ENCODE measurements at regions not wholly inside any gene's neighbourhood (a gene's known extent, or its start where the extent isn't known, plus 50 kb on each side); places are given as distances from the start of the nearest gene placed in this dataset.

- Histone ChIP-seq H4K91ac (ENCODE audit: low read length) (no peak overlapping the region), H2BK15ac (ENCODE audit: low read depth, poor library complexity, severe bottlenecking) (no peak overlapping the region), H3K27me3 (ENCODE audit: control insufficient read depth in 1 of 2, insufficient read depth in 1 of 2, low read length in 2 of 2) (no peaks in the 10 kb centered on the region), H3K18ac (ENCODE audit: low read depth in 1 of 2, low read length in 2 of 2) (no peak overlapping the region), H2AFZ (ENCODE audit: low read depth, low read length) (no peak overlapping the region), H3K4me2 (ENCODE audit: low read length, poor library complexity, severe bottlenecking) (no peak overlapping the region), H2BK120ac (ENCODE audit: low read depth, low read length) (no peak overlapping the region), H3K4ac (ENCODE audit: low read depth in 1 of 2, low read length in 2 of 2) (no peak overlapping the region), H3K36me3 (ENCODE audit: control insufficient read depth in 1 of 2, insufficient read depth in 2 of 2, low read depth in 1 of 2, low read length in 2 of 2) (no peaks in the 10 kb centered on the region), H3K4me1 (ENCODE audit: control insufficient read depth, insufficient read depth, low read depth, low read length) (no peaks in the 10 kb centered on the region), H4K8ac (ENCODE audit: low read length) (no peak overlapping the region), H3K4me3 (ENCODE audit: insufficient read depth in 1 of 2, low read depth in 1 of 2, low read length in 2 of 2) (no peak overlapping the region), H3K9ac (ENCODE audit: low read length) (no peak overlapping the region), H2BK5ac (ENCODE audit: low read depth, low read length, poor library complexity, severe bottlenecking) (no peak overlapping the region), H2BK12ac (ENCODE audit: low read length in 2 of 2) (no peak overlapping the region), H3K27ac (ENCODE audit: low read length, poor library complexity, severe bottlenecking) (no peak overlapping the region), H2AK5ac (ENCODE audit: low read length, severe bottlenecking) (no peak overlapping the region), H3K9me3 (ENCODE audit: control insufficient read depth, low read length) (no peaks in the 10 kb centered on the region), H3K79me1 (replicated peaks; ENCODE audit: low read length, poor library complexity, severe bottlenecking) (no peaks in the 10 kb centered on the region), H3K14ac (ENCODE audit: low read length in 2 of 2) (no peak overlapping the region), H3K23ac (ENCODE audit: low read length in 2 of 2) (no peak overlapping the region)
- WGBS = 90% methylated on average over 2 of the region's 5 CpGs
- DNase-seq = no peak
These were observed 367.6 kb upstream of the MGMT start for GRCh38 chr10:129099486-129099885.

- no peaks in the 10 kb centered on the region for H3K79me1 ChIP-seq (replicated peaks; ENCODE audit: low read length, poor library complexity, severe bottlenecking)
- no peak overlapping the region for H2BK120ac ChIP-seq (ENCODE audit: low read depth, low read length)
- H2AK5ac ChIP-seq (ENCODE audit: low read length, severe bottlenecking) = no peak overlapping the region
- H3K27me3 ChIP-seq (ENCODE audit: control insufficient read depth in 1 of 2, insufficient read depth in 1 of 2, low read length in 2 of 2) = no peaks in the 10 kb centered on the region
- H3K14ac ChIP-seq (ENCODE audit: low read length in 2 of 2) = no peak overlapping the region
- no peak overlapping the region for H4K91ac ChIP-seq (ENCODE audit: low read length)
- H3K4me1 ChIP-seq (ENCODE audit: control insufficient read depth, insufficient read depth, low read depth, low read length) = no peaks in the 10 kb centered on the region
- no peak overlapping the region for H2BK15ac ChIP-seq (ENCODE audit: low read depth, poor library complexity, severe bottlenecking)
- no peak overlapping the region for H4K8ac ChIP-seq (ENCODE audit: low read length)
- no peak overlapping the region for H3K4me2 ChIP-seq (ENCODE audit: low read length, poor library complexity, severe bottlenecking)
- 84% methylated on average over 7 of the region's 7 CpGs for WGBS
- no peak overlapping the region for H3K27ac ChIP-seq (ENCODE audit: low read length, poor library complexity, severe bottlenecking)
- H3K9me3 ChIP-seq (ENCODE audit: control insufficient read depth, low read length) = no peaks in the 10 kb centered on the region
- no peak overlapping the region for H2AFZ ChIP-seq (ENCODE audit: low read depth, low read length)
- no peak overlapping the region for H3K4me3 ChIP-seq (ENCODE audit: insufficient read depth in 1 of 2, low read depth in 1 of 2, low read length in 2 of 2)
- H2BK12ac ChIP-seq (ENCODE audit: low read length in 2 of 2) = no peak overlapping the region
- H3K36me3 ChIP-seq (ENCODE audit: control insufficient read depth in 1 of 2, insufficient read depth in 2 of 2, low read depth in 1 of 2, low read length in 2 of 2) = no peaks in the 10 kb centered on the region
- H3K23ac ChIP-seq (ENCODE audit: low read length in 2 of 2) = no peak overlapping the region
- no peak for DNase-seq
- no peak overlapping the region for H2BK5ac ChIP-seq (ENCODE audit: low read depth, low read length, poor library complexity, severe bottlenecking)
- H3K18ac ChIP-seq (ENCODE audit: low read depth in 1 of 2, low read length in 2 of 2) = no peak overlapping the region
- H3K4ac ChIP-seq (ENCODE audit: low read depth in 1 of 2, low read length in 2 of 2) = no peak overlapping the region
- no peak overlapping the region for H3K9ac ChIP-seq (ENCODE audit: low read length)
These were observed 367.0 kb upstream of the MGMT start for GRCh38 chr10:129099992-129100391.

GRCh38 chr10:129101232-129101980 lies 365.6 kb upstream of the MGMT start:
- 88% methylated on average over 10 of the region's 10 CpGs for WGBS
- Histone ChIP-seq H2AFZ (ENCODE audit: low read depth, low read length) (no peak overlapping the region), H2AK5ac (ENCODE audit: low read length, severe bottlenecking) (no peak overlapping the region), H3K27ac (ENCODE audit: low read length, poor library complexity, severe bottlenecking) (no peak overlapping the region), H2BK15ac (ENCODE audit: low read depth, poor library complexity, severe bottlenecking) (no peak overlapping the region), H2BK12ac (ENCODE audit: low read length in 2 of 2) (no peak overlapping the region), H3K9me3 (ENCODE audit: control insufficient read depth, low read length) (no peaks in the 10 kb centered on the region), H3K36me3 (ENCODE audit: control insufficient read depth in 1 of 2, insufficient read depth in 2 of 2, low read depth in 1 of 2, low read length in 2 of 2) (no peaks in the 10 kb centered on the region), H2BK5ac (ENCODE audit: low read depth, low read length, poor library complexity, severe bottlenecking) (no peak overlapping the region), H3K23ac (ENCODE audit: low read length in 2 of 2) (no peak overlapping the region), H4K91ac (ENCODE audit: low read length) (no peak overlapping the region), H3K27me3 (ENCODE audit: control insufficient read depth in 1 of 2, insufficient read depth in 1 of 2, low read length in 2 of 2) (no peaks in the 10 kb centered on the region), H3K9ac (ENCODE audit: low read length) (no peak overlapping the region), H4K8ac (ENCODE audit: low read length) (no peak overlapping the region), H3K4me3 (ENCODE audit: insufficient read depth in 1 of 2, low read depth in 1 of 2, low read length in 2 of 2) (no peak overlapping the region), H3K4me2 (ENCODE audit: low read length, poor library complexity, severe bottlenecking) (no peak overlapping the region), H2BK120ac (ENCODE audit: low read depth, low read length) (no peak overlapping the region), H3K79me1 (replicated peaks; ENCODE audit: low read length, poor library complexity, severe bottlenecking) (no peaks in the 10 kb centered on the region), H3K4me1 (ENCODE audit: control insufficient read depth, insufficient read depth, low read depth, low read length) (no peaks in the 10 kb centered on the region), H3K14ac (ENCODE audit: low read length in 2 of 2) (peak overlapping the region in 1 of 2 experiments; percentile 11), H3K18ac (ENCODE audit: low read depth in 1 of 2, low read length in 2 of 2) (no peak overlapping the region), H3K4ac (ENCODE audit: low read depth in 1 of 2, low read length in 2 of 2) (no peak overlapping the region)
- no peak for DNase-seq

GRCh38 chr10:129102906-129103693 lies 363.9 kb upstream of the MGMT start:
- H3K36me3 ChIP-seq (ENCODE audit: control insufficient read depth in 1 of 2, insufficient read depth in 2 of 2, low read depth in 1 of 2, low read length in 2 of 2) = no peaks in the 10 kb centered on the region
- DNase-seq = peak; percentile 22
- no peak overlapping the region for H2BK15ac ChIP-seq (ENCODE audit: low read depth, poor library complexity, severe bottlenecking)
- no peak overlapping the region for H4K91ac ChIP-seq (ENCODE audit: low read length)
- H2BK12ac ChIP-seq (ENCODE audit: low read length in 2 of 2) = no peak overlapping the region
- H3K4me1 ChIP-seq (ENCODE audit: control insufficient read depth, insufficient read depth, low read depth, low read length) = no peaks in the 10 kb centered on the region
- H3K18ac ChIP-seq (ENCODE audit: low read depth in 1 of 2, low read length in 2 of 2) = no peak overlapping the region
- H3K79me1 ChIP-seq (replicated peaks; ENCODE audit: low read length, poor library complexity, severe bottlenecking) = no peaks in the 10 kb centered on the region
- WGBS = 57% methylated on average over 5 of the region's 7 CpGs
- H2BK5ac ChIP-seq (ENCODE audit: low read depth, low read length, poor library complexity, severe bottlenecking) = no peak overlapping the region
- no peak overlapping the region for H3K9ac ChIP-seq (ENCODE audit: low read length)
- no peak overlapping the region for H3K14ac ChIP-seq (ENCODE audit: low read length in 2 of 2)
- no peak overlapping the region for H3K23ac ChIP-seq (ENCODE audit: low read length in 2 of 2)
- H2BK120ac ChIP-seq (ENCODE audit: low read depth, low read length) = no peak overlapping the region
- H3K4me3 ChIP-seq (ENCODE audit: insufficient read depth in 1 of 2, low read depth in 1 of 2, low read length in 2 of 2) = no peak overlapping the region
- no peak overlapping the region for H2AFZ ChIP-seq (ENCODE audit: low read depth, low read length)
- no peak overlapping the region for H3K4ac ChIP-seq (ENCODE audit: low read depth in 1 of 2, low read length in 2 of 2)
- H2AK5ac ChIP-seq (ENCODE audit: low read length, severe bottlenecking) = no peak overlapping the region
- no peaks in the 10 kb centered on the region for H3K27me3 ChIP-seq (ENCODE audit: control insufficient read depth in 1 of 2, insufficient read depth in 1 of 2, low read length in 2 of 2)
- no peak overlapping the region for H3K4me2 ChIP-seq (ENCODE audit: low read length, poor library complexity, severe bottlenecking)
- no peak overlapping the region for H4K8ac ChIP-seq (ENCODE audit: low read length)
- H3K27ac ChIP-seq (ENCODE audit: low read length, poor library complexity, severe bottlenecking) = no peak overlapping the region
- no peaks in the 10 kb centered on the region for H3K9me3 ChIP-seq (ENCODE audit: control insufficient read depth, low read length)

Data from mesenchymal stem cell (in vitro differentiated cells and primary cell).